Effector CD4-positive, alpha-beta T cell (primary cell): ENCODE measurements at regions not wholly inside any gene's neighbourhood (a gene's known extent, or its start where the extent isn't known, plus 50 kb on each side); places are given as distances from the start of the nearest gene placed in this dataset.

Experiments
- DNase-seq: peaks from one replicate; pipeline ENCODE4 v3.0.0-alpha.2; 2020

DNA sequence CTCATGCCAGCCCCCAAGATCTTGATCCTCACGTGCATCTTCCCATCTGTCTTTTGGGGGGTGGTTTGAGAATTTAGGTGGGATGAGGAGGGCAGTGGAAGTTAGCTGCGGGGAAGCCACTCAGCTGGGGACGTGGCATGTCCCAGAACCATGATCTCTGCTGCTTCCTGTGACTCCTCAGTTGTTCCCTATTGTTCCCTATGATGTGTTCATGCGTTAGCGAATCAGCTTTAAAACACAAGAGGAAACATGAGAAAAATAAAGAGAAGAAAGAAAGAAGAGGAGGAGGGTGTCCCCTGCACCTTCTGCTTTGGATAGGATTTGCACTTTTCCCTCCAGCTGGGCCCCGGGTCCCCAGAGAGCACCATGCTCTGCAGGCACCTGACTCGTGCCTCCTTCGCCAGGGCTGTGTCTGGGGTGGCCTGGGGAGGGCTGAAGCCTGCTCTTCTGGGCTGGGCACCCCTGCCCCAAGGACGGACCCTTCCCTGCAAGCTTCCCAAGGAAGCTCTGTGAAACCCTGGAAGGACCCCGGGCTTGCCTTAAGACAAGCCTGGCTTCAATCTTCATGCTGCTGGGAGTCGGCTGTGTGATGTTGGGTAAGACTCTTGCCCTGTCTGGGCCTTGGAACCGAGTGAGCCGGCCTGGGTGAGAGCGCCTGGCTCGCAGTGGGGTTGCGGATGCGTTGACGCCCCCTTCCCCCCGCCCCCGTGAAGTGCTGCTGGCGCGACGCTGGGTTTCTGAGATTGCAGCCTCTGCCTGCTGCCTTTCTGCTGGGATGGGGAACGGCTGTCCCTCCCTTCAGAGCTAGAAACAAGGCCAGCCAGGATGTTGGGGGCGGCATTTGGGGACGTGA, 62.8 kb upstream of the CIBAR2 start:
- DNase-seq: no peak

DNA sequence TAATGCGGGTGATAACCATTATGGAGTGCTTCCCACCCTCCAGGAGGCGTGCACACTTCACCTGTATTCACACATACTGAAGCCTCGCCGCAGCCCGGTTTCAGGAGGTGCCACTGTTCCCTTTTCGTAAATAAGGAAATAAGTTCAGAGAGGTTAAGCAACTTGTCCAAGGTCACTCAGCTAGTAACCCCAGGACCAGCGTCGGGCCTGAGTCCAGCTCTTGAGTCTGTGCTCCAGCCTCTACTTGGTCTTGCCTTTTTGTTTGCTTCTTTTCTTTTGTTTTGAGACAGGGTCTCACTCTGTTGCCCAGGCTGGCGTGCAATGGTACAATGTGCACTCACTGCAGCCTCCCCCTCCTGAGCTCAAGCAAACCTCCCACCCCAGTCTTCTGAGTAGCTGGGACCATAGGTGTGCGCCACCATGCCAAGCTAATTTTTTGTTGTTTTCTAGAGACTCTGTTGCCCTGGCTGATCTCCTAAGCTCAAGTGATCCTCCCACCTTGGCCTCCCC, 63.5 kb upstream of the CIBAR2 start:
- no peak for DNase-seq

DNA sequence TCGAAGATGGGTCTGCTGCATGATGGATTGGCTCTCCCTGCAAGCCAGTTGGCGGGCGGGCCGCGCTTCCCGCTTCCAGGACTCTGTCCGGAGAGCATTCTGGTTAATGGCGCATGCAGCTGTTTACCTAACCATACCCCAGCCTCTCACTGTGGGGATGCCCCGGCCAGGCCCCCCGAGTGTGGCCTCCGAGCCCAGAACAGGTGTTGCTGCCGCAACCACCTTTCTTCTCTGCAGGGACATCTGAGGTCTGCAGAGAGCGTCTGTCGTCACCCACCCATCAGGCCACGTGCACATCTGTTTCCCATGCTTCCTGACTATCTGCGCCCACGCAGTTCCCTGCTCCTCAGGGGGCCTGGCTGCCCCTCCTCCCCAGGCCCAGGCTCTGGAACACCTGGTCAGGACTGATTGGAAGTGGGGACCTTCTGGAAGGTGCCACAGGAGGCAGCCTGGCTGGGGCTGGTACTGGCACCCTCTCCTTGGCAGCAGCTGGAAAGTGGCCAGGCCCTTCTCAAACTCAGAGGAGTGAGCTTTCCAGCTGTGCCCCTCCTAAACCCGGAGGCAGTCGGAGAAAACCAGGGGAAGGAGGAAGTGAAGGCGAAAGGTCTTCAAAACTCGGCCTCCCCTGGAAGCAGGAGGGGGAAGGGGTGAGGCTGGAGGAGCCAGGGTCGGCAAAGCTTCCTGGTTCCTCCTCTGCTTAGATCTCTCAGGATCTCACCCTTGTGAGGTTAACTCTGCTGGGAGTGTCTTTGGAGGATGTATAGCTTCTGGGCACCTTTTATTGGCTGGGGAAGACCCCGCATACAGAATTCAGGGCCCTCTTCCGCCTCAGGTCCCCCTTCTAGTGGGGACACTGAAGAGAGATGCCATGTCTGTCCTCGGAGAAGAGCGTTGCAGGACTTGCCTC, 64.5 kb upstream of the CIBAR2 start:
- DNase-seq: no peak

DNA sequence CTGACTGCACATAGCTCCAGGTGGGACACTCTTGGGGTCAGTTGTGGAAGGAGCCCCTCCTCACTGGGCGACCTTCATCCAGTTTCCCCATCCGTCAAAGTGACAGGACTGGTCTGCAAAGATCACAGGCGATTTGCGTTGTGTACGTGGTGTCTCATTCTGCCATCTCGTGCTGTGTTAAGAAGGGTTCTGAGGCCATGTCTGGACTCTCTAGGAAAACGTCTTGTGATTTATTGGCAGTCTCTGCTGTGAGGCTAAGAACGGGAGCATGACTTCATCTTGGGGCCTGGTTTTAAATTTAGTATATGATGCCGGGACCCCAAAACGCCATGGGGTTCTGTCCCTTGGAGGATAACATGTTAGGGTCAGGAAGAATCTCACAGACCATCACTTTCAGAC, 65.2 kb upstream of the CIBAR2 start:
- DNase-seq: no peak

DNA sequence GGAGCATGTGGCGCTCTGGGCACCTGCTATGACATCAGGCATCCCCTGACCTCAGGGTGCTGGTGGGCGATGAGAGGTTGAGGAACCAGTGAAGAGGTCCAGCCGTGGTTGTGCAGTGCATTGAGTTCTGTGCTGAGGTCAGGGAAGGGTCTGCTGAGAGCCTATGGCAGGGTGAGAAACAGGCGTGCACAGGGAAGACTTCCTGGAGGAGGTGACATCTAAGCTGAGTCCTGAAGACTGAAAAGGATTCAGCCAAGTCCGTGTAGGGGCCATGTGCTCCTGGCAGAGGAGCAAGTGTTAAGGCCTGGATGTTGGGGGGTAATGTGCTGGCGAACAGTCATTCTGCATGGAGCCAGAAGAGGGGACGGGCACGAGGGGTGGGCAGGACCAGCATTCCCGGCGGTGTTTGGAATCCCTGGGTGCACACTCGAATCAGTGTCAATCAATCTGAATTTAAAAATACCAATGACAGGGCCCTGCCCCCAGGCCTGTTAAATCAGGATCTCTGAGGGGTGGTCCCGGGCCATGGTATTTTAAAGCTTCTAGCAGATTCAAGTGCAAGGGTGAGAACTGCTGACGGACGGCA, 65.8 kb upstream of the CIBAR2 start:
- DNase-seq: no peak

DNA sequence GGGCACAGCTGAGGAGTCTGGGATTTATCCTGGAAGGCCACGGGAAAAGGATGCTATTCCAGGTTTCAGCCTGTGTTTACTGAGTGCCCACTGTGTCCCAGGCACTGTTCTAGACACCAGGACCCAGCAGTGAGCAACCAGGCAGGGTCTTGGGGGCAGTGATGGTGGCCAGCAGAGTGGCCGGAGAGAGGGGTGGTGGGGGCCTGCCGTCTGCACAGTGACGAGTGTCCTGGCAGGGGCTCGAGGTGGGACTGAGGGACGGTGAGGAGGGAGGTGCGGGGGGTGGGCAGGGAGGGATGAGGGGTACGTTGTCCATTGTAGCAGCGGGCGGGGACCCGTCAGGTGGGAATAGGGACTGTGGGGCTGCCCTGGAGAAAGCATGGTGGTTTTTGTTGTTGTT, 66.3 kb upstream of the CIBAR2 start:
- DNase-seq: no peak

DNA sequence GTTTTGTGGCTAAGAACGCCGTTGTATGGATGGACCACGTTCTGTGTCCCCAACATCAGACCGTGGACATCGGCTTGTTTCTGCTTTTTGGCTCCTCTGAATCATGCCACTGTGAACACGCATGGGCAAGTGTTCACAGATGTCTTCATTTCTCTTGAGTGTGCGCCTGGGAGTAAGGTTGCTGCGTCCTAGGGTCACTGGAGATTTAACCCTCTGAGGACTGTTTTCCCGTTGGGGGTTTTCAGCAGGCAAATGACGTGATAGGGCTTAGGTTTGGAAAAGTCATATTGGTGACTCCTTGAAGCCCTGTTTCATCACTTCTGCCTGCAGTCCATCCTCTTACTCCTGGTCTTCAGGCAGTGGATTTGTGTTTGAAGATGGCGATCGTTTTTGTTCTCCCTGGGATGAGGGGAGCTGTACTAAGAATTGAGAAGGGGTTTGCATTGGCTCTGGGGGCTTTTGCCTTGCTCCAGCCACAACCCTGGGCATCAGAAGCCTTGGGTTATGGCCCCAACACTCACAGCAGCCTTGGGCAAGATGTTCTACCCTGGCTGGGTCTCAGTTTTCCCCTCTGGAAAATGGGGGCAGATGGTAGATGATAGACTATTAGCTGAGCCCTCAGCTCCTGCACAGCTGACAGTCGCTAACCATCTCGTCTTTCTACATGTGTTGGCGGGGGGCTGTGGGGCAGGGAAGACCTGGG, 67.2 kb upstream of the CIBAR2 start:
- DNase-seq: no peak

DNA sequence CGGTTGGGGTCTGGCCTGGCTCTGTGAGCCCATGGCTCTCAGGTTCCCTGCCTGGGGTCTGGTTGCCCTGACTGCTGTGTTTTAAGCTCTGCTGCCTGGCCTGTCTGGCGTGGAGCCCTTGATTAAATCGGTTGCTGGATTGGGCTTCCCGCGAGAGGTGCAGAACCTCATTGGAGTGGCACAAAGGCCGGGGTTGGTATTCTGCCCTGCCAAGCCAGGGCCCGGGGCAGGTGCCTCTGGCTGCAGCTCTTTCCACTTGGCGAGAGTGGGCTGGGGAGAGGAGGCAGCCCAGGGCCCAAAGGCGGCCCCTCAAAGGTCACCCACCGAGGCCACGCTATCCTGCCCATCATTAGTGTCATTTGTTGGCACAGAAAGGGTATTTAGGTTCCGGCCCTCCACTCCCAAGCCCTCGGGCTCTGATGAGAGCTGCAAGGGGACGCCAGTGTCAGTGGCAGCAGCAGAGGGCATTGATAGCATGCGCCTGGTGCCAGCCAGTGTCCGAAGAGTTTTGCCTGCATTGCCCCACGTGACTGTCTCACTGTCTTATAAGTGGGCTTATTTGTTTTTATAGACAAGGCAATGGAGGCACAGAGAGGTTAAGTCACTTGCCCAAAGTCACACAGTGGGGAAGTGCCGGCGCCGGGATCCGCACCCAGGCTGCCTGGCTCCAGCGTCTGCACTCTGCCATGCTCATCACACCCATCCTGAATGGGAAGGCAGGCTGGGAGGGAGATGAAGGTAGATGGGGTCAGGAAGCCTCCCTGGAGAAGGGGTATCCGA, 68.0 kb upstream of the CIBAR2 start:
- DNase-seq: no peak

DNA sequence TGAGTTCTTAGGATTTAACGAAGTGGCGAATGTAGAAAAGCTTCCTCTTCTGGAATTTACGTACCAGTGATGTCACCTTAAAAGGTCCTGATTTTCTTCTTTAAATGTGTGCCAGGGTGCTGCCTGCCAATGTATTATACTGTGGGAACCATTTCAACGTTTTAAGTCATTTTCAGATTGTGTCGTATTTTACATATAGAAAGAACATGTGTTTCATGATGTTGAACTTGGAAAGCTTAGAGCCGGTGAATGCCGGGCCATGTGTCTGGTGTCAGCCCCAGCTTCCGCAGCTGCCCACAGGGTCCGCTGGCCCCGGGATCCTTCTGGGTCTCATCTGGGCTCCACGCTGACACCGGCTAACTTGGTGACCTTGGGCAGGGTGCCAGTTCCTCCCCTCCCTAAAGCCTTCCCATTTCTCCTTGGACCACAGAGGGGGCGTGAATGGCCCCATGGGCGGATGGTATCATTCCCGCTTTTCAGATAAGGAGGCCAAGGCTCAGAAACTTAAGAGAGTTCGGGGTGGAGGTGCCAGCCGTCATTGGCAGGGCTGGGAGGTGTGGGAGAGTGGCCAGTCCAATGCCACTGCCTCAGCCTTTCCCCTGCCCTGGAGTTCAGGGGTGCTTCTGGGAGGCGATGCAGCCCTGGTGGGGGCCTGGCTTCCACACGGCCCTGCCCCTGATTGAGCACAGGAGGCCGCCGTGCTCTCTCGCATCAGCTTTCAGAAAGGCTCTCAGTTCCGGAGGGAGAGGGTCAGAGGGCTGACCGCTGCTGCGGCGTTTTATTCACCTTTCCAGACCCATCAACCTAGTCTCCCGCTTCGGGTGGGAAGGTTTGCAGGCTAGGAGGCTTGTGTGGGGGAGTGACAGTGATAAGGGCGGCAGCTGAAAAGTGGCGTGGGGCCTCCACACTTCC, 68.8 kb upstream of the CIBAR2 start:
- DNase-seq: no peak

DNA sequence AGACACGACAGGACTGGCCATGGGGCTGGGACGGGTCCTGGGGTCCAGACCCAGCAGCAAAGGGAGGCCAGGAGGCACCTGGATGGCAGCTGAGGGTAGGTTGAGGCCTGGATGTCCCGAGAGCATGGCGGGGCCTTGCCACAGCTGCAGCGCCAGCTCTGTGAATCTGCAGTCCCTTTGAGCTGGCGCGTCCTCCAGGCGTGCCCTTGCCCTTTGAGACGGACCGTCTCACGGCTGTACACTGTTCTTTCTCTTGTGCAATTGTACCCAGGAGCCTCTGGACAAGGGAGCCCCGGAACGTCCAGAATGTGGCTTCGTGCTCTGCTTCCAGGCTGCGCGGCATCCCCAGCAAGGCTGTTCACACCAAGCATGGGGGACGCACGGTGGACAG, 69.5 kb upstream of the CIBAR2 start:
- DNase-seq: no peak

DNA sequence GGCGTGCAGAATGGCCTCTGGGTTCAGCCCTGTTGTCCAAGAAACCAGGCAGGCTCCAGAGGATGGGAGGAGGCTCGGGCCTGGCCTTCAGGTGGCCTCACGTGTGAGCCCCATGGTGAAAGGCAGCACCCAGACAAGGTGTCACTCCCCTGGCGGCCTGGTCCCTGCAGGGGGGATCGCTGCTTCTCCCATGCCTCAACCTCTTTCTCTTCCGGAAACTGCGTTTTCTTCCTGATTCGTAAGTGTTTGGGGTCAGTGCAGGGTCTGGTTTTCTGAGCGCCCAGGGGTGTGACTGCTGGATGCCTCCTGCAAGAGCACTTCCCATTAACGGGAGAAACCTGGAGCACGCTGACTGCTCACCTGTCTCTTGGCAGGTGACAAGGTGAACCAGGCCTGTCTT, 70.0 kb upstream of the CIBAR2 start:
- no peak for DNase-seq

DNA sequence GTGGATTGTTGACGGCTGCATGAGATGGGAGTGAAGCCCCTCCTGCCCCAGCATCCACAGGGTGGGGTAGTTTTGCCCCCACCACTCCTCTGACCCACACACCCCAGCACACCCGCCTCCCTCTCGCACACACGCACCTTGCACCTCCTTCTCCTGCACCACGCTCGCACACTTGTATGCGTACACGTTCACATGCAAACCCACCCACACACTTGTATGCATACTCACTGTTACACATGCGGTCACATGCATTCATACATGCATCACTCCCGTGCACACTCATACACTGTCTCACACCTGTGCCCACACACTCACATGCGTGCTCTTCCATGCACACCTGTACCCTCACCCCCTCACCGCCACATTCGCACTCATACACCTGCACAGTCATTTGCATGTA, 70.5 kb upstream of the CIBAR2 start:
- no peak for DNase-seq

DNA sequence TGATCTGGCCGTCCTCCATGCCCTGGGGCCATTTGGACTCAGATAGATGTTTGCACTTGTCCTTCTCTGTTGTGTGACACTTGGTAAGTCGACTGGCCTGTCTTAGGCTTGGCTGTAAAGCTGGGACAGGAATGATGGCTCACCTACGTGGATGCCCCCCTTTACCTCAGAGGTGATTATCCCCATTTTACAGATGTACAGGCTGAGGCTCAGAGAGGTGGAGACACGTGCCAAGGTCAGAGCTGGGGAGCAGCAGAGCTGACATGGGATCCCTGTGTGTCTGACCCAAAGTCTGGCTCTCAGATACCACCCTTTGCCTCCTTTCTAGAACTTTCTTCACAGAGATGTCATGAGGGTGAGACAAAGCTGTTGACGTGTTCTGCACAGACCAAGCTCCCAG, 71.3 kb upstream of the CIBAR2 start:
- DNase-seq: no peak

DNA sequence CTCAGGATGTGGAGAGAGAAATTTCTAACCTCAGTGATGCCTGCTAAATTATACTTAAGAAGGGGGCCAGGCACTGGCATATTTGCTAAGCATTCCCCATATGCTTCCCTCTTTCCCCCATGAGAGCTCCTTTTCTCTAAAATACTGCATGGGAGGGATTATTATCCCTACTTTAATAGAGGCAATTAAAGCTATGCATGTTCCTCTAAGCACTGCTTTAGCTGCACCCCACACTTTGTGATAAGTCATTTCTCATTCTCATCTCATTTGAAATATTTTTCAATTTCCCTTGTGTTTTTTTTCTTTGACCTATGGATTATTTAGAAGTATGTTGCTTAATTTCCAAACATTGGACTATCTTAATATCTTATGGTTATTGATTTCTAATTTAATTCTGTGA, 72.1 kb upstream of the CIBAR2 start:
- DNase-seq: no peak

DNA sequence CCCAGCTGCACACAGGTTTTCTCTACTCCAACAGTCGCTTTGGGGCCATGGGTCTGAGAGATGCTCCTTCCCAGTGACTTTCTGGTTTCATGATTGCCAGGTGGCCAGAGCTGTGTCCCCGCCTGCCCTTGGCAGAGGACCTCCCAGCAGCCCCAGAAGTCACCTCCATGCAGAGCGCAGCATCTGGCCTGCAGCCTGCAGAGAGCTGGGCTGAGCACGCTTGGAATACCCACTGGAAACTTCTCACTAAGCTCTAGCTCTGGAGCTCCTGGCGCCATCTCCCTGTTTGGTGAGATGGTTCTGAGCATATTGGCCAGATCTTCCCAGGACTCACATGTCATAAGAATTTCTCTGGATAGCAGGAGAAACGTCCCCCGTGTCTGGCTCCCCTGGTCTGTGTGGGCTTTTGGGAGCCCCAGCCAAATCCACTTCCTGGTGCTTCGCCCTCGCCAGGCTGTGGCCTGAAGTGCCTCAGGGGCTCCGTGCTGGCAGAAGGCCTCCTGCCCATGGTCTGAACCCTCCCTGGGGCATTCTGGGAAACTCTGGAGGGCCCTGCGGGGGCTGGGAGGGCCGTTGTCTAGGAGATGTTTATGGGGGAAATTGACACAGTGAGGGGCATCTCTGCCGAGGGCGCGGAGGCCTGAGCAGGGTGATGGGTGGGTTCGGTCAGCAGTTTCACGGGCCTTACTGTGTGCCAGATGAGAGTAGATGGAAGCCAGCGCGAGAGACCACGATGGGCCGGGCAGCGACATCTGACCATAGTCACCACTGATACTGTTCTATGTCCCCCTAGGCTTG, 73.2 kb upstream of the CIBAR2 start:
- DNase-seq: no peak

DNA sequence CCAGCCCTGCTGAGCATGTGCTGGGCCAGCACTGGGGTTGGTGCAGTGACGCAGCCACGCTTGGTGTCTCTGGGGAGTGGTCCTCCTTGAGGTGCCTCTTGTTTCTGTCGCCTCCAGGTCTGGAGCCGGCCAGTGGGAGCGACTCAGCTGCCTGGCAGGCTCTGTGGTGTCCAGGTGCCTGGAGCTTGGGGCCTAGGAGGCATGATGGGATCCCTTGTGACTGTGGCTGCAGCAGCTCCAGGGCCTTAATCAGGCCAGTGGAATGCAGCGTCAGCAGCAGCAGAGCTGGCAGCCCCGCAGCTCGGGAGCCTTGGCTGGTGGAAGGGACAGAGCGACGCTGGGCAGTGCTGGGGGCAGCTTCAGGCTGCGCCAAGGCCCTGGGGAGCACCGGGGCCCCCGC, 74.7 kb upstream of the CIBAR2 start:
- DNase-seq: no peak

DNA sequence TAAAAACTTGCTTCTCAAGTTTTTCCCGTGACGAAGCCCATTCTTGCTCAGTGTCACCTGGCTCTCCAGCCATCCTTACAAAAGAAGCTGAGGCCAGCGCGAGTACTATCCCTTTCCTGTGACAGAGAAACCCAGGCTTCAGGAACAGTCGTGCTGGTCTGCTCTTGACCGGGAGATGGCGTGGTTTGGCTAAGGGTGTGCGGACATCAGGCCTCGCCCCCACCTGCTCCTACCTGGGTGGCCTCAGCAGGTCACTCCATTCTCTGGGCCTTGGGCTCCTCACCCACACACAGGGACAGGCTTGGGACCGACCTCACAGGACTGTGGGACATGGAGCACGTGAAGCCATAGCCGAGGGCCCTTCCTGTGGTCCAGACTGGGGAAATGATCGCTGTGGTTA, 75.2 kb upstream of the CIBAR2 start:
- no peak for DNase-seq

DNA sequence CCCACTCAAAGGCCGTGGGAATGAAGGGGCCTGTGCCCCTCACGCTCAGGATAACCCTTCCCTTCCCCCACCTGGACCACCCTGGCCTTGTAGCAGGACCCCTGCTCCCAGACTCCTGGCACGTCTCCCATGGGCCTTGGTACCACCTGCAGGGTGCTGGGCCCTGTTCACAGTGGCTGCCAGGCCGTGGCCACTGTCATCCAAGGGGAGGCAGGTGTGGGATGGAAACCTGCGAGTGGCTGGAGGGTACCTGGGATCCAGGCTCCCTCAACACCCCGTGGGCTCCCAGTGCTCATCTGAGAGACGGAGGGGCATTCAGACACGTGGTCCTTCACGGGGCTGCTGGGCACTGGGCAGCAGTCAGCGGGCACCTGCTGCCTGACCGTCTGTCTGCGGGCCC, 75.6 kb upstream of the CIBAR2 start:
- no peak for DNase-seq

DNA sequence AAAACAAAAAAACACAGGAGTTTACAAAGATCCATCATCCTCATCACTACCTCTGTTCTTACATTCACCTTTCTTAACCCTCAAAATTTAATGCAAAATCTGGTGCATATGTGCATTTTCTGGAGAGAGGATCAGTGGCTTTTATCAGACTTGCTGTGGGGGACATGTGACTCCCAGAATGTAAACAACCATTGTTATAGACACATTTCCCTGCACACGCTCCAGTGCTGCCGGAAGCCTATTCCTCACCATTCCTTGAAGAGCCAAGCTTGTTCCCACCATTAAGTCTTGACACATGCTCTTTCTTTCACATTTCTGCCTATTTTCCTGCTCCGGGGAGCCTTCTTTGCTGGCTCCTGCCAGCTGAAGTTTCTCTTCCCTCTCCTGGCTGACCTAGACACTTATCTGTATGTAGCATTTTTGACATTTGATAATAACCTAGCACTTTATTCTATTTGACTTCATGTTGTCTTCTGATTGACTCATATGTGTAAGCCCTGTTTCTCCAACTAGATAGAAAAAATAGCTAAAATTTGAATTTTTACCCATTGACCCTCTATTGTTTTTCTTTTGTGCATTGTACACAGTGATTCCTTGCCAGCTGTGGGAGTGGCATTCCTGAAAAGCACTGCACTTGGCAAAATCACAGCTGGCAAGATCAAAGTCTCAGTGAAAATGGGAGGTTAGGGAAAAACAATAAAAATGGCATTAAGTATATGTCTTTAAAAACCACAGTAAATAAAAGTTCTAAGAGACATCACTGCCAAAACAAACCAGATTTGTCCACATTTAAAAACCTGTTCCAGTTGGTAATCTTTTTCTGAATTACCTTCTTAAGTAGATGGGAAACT, 76.8 kb upstream of the CIBAR2 start:
- no peak for DNase-seq
